ENCODE measurements at regions not wholly inside any gene's neighbourhood (a gene's known extent, or its start where the extent isn't known, plus 50 kb on each side); places are given as distances from the start of the nearest gene placed in this dataset.

GRCh38 chr9:72420783-72421182 lies 55.8 kb upstream of the ZFAND5 start:
- TF ChIP-seq POLR2A (IDR thresholded peaks at IDR 0.05): no peak
- no peak for TF ChIP-seq CTCF (IDR thresholded peaks at IDR 0.05)
- no peaks in the 10 kb centered on the region for H3K27me3 ChIP-seq
- H3K4me1 ChIP-seq: no peaks in the 10 kb centered on the region
- intact Hi-C loops (cut with DNase I; ENCODE audit: low total_unique reads): no loop called here
- no peaks in the 10 kb centered on the region for H3K36me3 ChIP-seq (ENCODE audit: low read depth, missing control alignments)
- H3K27ac ChIP-seq: no peak overlapping the region
- DNase-seq: no peak
- H3K9me3 ChIP-seq: no peaks in the 10 kb centered on the region
- no peak overlapping the region for H3K4me3 ChIP-seq

- DNase-seq: no peak
- Histone ChIP-seq H3K4me1 (no peaks in the 10 kb centered on the region), H3K36me3 (ENCODE audit: low read depth, missing control alignments) (no peaks in the 10 kb centered on the region), H3K4me3 (no peak overlapping the region), H3K27me3 (no peaks in the 10 kb centered on the region), H3K27ac (no peak overlapping the region), H3K9me3 (no peaks in the 10 kb centered on the region)
- no peak for TF ChIP-seq CTCF (IDR thresholded peaks at IDR 0.05)
- no peak for TF ChIP-seq POLR2A (IDR thresholded peaks at IDR 0.05)
- intact Hi-C loops (cut with DNase I; ENCODE audit: low total_unique reads): no loop called here
- WGBS, 2 donors: 76 to 84% methylated on average over 2 of the region's 2 CpGs
These were observed 50.9 kb upstream of the ZFAND5 start for GRCh38 chr9:72415948-72416347.

DNA sequence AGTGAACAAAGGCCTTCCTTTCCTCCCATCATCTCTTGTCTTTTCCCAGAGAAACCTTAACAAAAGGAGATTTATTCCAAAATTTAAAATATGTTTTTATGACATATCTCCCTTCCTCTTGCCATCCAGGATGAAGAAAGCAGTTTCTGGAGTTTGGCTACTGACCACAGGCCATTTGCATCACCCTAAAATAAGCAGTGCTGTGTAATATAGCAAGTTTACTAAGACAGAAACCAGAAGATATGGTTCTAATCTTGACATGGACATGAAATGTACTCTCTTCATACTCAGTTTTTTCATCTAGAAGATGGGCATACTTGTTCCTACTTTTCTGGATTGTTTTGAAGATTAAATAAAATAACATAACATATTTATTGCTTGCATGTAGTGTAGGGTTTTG lies 50.2 kb upstream of the ZFAND5 start:
- no peaks in the 10 kb centered on the region for H3K4me1 ChIP-seq
- no peak overlapping the region for H3K4me3 ChIP-seq
- no peaks in the 10 kb centered on the region for H3K27me3 ChIP-seq
- no peak for DNase-seq
- no peaks in the 10 kb centered on the region for H3K9me3 ChIP-seq
- intact Hi-C loops (cut with DNase I; ENCODE audit: low total_unique reads): no loop called here
- H3K36me3 ChIP-seq (ENCODE audit: low read depth, missing control alignments): no peaks in the 10 kb centered on the region
- TF ChIP-seq POLR2A (IDR thresholded peaks at IDR 0.05) (no peak), CTCF (IDR thresholded peaks at IDR 0.05) (no peak)
- no peak overlapping the region for H3K27ac ChIP-seq

Small RNAs in the stretch of these regions (small RNA-seq; reads per million reads assigned to genes)
- gene AL445646.1: 0 reads per million in 2 donors
